ENCODE measurements at regions not wholly inside any gene's neighbourhood (a gene's known extent, or its start where the extent isn't known, plus 50 kb on each side); places are given as distances from the start of the nearest gene placed in this dataset.

- H3K27me3 Mint-ChIP-seq: peaks cover 25% of the 10 kb centered on the region
- Histone ChIP-seq H3K36me3 (replicated peaks in 1 of 2; ENCODE audit: control extremely low read depth in 1 of 2, control insufficient read depth in 1 of 2, extremely low read depth in 1 of 2, insufficient read depth in 2 of 2, low read length in 1 of 2) (no peaks in the 10 kb centered on the region), H3K79me2 (ENCODE audit: control insufficient read depth, insufficient read depth, low read length) (no peaks in the 10 kb centered on the region), H3K9me3 (ENCODE audit: control extremely low read depth in 1 of 3, control insufficient read depth in 2 of 3, insufficient read depth in 1 of 3, low read length in 2 of 3) (no peaks in the 10 kb centered on the region), H3K9ac (ENCODE audit: low read length) (no peak overlapping the region), H4K20me1 (ENCODE audit: control insufficient read depth, insufficient read depth, low read length, poor library complexity, severe bottlenecking) (no peaks in the 10 kb centered on the region), H3K4me1 (ENCODE audit: control insufficient read depth in 2 of 2, insufficient read depth in 2 of 2, low read length in 2 of 2) (no peaks in the 10 kb centered on the region), H3K4me2 (replicated peaks; ENCODE audit: low read depth, low read length, poor library complexity, severe bottlenecking) (no peak overlapping the region), H2AFZ (ENCODE audit: insufficient read depth, low read depth, low read length, poor library complexity, severe bottlenecking) (no peak overlapping the region), H3K4me3 (ENCODE audit: control extremely low read depth in 1 of 5, extremely low read depth in 1 of 5, insufficient read depth in 1 of 5, low read depth in 2 of 5, low read length in 4 of 5) (no peak overlapping the region), H3K27ac (ENCODE audit: low read length in 2 of 2) (no peak overlapping the region), H3K27me3 (replicated peaks in 1 of 4; ENCODE audit: control extremely low read depth in 1 of 4, control insufficient read depth in 3 of 4, insufficient read depth in 4 of 4, low read length in 3 of 4) (peaks cover 0 to 11% (median 0%) of the 10 kb centered on the region in 4 experiments)
- DNase-seq (no peak), ATAC-seq (ENCODE audit: low read depth) (no peak)
- no peak overlapping the region for H3K4me3 Mint-ChIP-seq
- intact Hi-C loops (cut with micrococcal nuclease): no loop called here
- no peaks in the 10 kb centered on the region for H3K9me3 Mint-ChIP-seq (ENCODE audit: insufficient read depth)
- no peak for TF ChIP-seq CTCF (IDR thresholded peaks at IDR 0.05)
- TF ChIP-seq EZH2 (IDR thresholded peaks at IDR 0.05; ENCODE audit: borderline replicate concordance, insufficient read depth, low read depth, low read length, poor library complexity, severe bottlenecking): no peak
- H3K4me1 Mint-ChIP-seq: no peaks in the 10 kb centered on the region
- WGBS (ENCODE audit: insufficient coverage): 91% methylated on average over 3 of the region's 5 CpGs
- H3K27ac Mint-ChIP-seq: no peak overlapping the region
- ChIA-PET CTCF (no interaction called here), POLR2A (no interaction called here)
These were observed 98.9 kb upstream of the IPO9 start for GRCh38 chr1:201729973-201730608.

- Histone ChIP-seq H3K4me2 (replicated peaks; ENCODE audit: low read depth, low read length, poor library complexity, severe bottlenecking) (no peak overlapping the region), H3K27ac (ENCODE audit: low read length in 2 of 2) (no peak overlapping the region), H3K4me1 (ENCODE audit: control insufficient read depth in 2 of 2, insufficient read depth in 2 of 2, low read length in 2 of 2) (no peaks in the 10 kb centered on the region), H3K9me3 (ENCODE audit: control extremely low read depth in 1 of 3, control insufficient read depth in 2 of 3, insufficient read depth in 1 of 3, low read length in 2 of 3) (no peaks in the 10 kb centered on the region), H3K9ac (ENCODE audit: low read length) (no peak overlapping the region), H3K36me3 (replicated peaks in 1 of 2; ENCODE audit: control extremely low read depth in 1 of 2, control insufficient read depth in 1 of 2, extremely low read depth in 1 of 2, insufficient read depth in 2 of 2, low read length in 1 of 2) (no peaks in the 10 kb centered on the region), H2AFZ (ENCODE audit: insufficient read depth, low read depth, low read length, poor library complexity, severe bottlenecking) (no peak overlapping the region), H3K4me3 (ENCODE audit: control extremely low read depth in 1 of 5, extremely low read depth in 1 of 5, insufficient read depth in 1 of 5, low read depth in 2 of 5, low read length in 4 of 5) (no peak overlapping the region), H4K20me1 (ENCODE audit: control insufficient read depth, insufficient read depth, low read length, poor library complexity, severe bottlenecking) (no peaks in the 10 kb centered on the region), H3K27me3 (replicated peaks in 1 of 4; ENCODE audit: control extremely low read depth in 1 of 4, control insufficient read depth in 3 of 4, insufficient read depth in 4 of 4, low read length in 3 of 4) (peaks cover 0 to 11% (median 0%) of the 10 kb centered on the region in 4 experiments), H3K79me2 (ENCODE audit: control insufficient read depth, insufficient read depth, low read length) (no peaks in the 10 kb centered on the region)
- ChIA-PET CTCF (no interaction called here), POLR2A (no interaction called here)
- 42% methylated on average over 2 of the region's 2 CpGs for WGBS (ENCODE audit: insufficient coverage)
- DNase-seq: no peak
- intact Hi-C loops (cut with micrococcal nuclease): no loop called here
- no peak for ATAC-seq (ENCODE audit: low read depth)
- Mint-ChIP-seq H3K27ac (no peak overlapping the region), H3K9me3 (ENCODE audit: insufficient read depth) (no peaks in the 10 kb centered on the region), H3K27me3 (peaks cover 25% of the 10 kb centered on the region), H3K4me1 (no peaks in the 10 kb centered on the region), H3K4me3 (no peak overlapping the region)
- no peak for TF ChIP-seq CTCF (IDR thresholded peaks at IDR 0.05)
- TF ChIP-seq EZH2 (IDR thresholded peaks at IDR 0.05; ENCODE audit: borderline replicate concordance, insufficient read depth, low read depth, low read length, poor library complexity, severe bottlenecking): no peak
These were observed 98.3 kb upstream of the IPO9 start for GRCh38 chr1:201730611-201731010.

Measured in B cell (primary cell).